PFSK-1 (cell line): ENCODE measurements at regions not wholly inside any gene's neighbourhood (a gene's known extent, or its start where the extent isn't known, plus 50 kb on each side); places are given as distances from the start of the nearest gene placed in this dataset.

Source experiments
- FOXP2 ChIP-seq: optimal IDR thresholded peaks from 2 replicates; pipeline ENCODE3; 2011; ENCODE audit warnings: borderline replicate concordance, control low read depth, inconsistent platforms; ENCODE audit not compliant: insufficient read depth; ENCODE audit errors: extremely low read length, extremely low read depth
- POLR2AphosphoS5 ChIP-seq: IDR thresholded peaks from 2 replicates; pipeline ENCODE4 v1.6.1; 2012; ENCODE audit warnings: low read depth, mild to moderate bottlenecking, control low read depth, low read length, moderate library complexity
- SIN3A ChIP-seq: IDR thresholded peaks from 2 replicates; pipeline ENCODE4 v1.6.1; 2012; ENCODE audit warnings: mild to moderate bottlenecking, low read length, moderate library complexity, borderline replicate concordance; ENCODE audit not compliant: insufficient read depth
- TAF1 ChIP-seq: IDR thresholded peaks from 2 replicates; pipeline ENCODE4 v1.6.1; 2012; ENCODE audit warnings: low read length, control low read depth, borderline replicate concordance; ENCODE audit not compliant: insufficient read depth

DNA sequence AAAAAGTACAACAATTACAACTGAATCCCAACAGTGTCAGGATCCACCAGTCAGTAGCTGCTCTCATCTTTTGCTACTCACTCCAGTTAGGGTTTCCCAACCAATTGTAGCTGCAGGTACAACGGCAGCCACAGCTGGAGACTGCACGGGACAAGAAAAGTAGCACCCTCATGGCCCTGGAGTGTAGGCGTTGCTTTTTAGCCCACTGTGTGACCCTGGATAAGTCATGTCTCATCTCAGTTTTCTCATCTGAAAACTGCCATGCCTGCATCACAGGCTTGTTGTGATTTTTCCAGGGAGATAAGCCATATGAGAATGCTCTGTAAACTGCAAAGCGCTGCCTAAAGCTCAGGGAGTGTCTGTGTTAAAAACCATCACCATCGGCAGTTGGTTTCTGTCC lies 535.6 kb upstream of the IL12A start:
- TF ChIP-seq TAF1 = no peak
- no peak for TF ChIP-seq POLR2AphosphoS5
- TF ChIP-seq SIN3A = no peak
- no peak for TF ChIP-seq FOXP2
